Upper lobe of left lung (tissue), 4 donors: ENCODE measurements at regions not wholly inside any gene's neighbourhood (a gene's known extent, or its start where the extent isn't known, plus 50 kb on each side); places are given as distances from the start of the nearest gene placed in this dataset.

Experiments used
- POLR2A ChIP-seq, 4 donors: fragments of 450-650 bp; IDR thresholded peaks; one replicate each; pipeline ENCODE4 v1.5.1; 2016 to 2017; ENCODE audit warnings: antibody characterized with exemption in 4 of 4, mild to moderate bottlenecking in 2 of 4
- TF ChIP-seq, protein P1 (sequence below), 6 experiments: fragments of 450-650 bp in 4 of 6; fragments of 200-600 bp in 2 of 6; sonication (generic) in 2 of 6; IDR thresholded peaks; one replicate each; pipeline ENCODE4 v1.5.1; 2016 to 2019; ENCODE audit warnings: antibody characterized with exemption in 6 of 6

DNA sequence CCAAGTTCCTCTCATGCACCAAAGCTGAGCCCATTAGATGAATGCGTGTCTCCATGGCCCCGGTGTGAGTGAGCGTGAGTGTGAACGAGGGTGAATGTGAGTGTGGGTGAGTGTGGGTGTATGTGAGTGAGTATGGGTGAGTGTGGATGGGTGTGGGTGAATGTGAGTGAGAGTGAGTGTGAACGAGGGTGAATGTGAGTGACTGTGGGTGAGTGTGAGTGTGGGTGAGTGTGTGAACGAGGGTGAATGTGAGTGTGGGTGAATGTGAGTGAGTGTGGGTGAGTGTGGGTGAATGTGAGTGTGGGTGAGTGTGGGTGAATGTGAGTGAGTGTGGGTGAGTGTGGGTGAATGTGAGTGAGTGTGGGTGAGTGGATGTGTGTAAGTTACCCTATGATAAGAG, 1521.8 kb upstream of the TENM3 start:
- TF ChIP-seq, protein P1, sequence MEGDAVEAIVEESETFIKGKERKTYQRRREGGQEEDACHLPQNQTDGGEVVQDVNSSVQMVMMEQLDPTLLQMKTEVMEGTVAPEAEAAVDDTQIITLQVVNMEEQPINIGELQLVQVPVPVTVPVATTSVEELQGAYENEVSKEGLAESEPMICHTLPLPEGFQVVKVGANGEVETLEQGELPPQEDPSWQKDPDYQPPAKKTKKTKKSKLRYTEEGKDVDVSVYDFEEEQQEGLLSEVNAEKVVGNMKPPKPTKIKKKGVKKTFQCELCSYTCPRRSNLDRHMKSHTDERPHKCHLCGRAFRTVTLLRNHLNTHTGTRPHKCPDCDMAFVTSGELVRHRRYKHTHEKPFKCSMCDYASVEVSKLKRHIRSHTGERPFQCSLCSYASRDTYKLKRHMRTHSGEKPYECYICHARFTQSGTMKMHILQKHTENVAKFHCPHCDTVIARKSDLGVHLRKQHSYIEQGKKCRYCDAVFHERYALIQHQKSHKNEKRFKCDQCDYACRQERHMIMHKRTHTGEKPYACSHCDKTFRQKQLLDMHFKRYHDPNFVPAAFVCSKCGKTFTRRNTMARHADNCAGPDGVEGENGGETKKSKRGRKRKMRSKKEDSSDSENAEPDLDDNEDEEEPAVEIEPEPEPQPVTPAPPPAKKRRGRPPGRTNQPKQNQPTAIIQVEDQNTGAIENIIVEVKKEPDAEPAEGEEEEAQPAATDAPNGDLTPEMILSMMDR (IDR thresholded peaks at IDR 0.05) = no peak
- no peak for TF ChIP-seq POLR2A (IDR thresholded peaks at IDR 0.05)
